KMS-11 (cell line): ENCODE measurements at regions not wholly inside any gene's neighbourhood (a gene's known extent, or its start where the extent isn't known, plus 50 kb on each side); places are given as distances from the start of the nearest gene placed in this dataset.

Experiments used
- H2AFZ ChIP-seq: fragments of 200-600 bp; sonication (generic); 2 replicates; pipeline ENCODE4 v1.6.1; 2016; ENCODE audit warnings: antibody characterized with exemption, mixed run types, low read depth
- H3K27ac ChIP-seq: fragments of 200-600 bp; sonication (generic); 2 replicates; pipeline ENCODE4 v1.6.1; 2016; ENCODE audit warnings: mild to moderate bottlenecking, mixed run types
- H3K27me3 ChIP-seq: fragments of 200-600 bp; sonication (generic); 2 replicates; pipeline ENCODE4 v1.6.1; 2017; ENCODE audit warnings: mild to moderate bottlenecking, low read depth, mixed run types, moderate library complexity; ENCODE audit not compliant: insufficient read depth
- H3K36me3 ChIP-seq: fragments of 200-600 bp; sonication (generic); 2 replicates; pipeline ENCODE4 v1.6.1; 2017; ENCODE audit warnings: mild to moderate bottlenecking, mixed run types; ENCODE audit not compliant: insufficient read depth
- H3K4me1 ChIP-seq: fragments of 200-600 bp; sonication (generic); 2 replicates; pipeline ENCODE4 v1.6.1; 2016; ENCODE audit warnings: mild to moderate bottlenecking, low read depth, mixed run types; ENCODE audit not compliant: poor library complexity, severe bottlenecking
- H3K4me2 ChIP-seq: fragments of 200-600 bp; sonication (generic); 2 replicates; pipeline ENCODE4 v1.7.0; 2016; ENCODE audit warnings: mild to moderate bottlenecking, mixed run types
- H3K4me3 ChIP-seq: fragments of 200-600 bp; sonication (generic); IDR thresholded peaks from 2 replicates; pipeline ENCODE4 v1.6.1; 2017; ENCODE audit warnings: low read depth, low read length, mixed read lengths; ENCODE audit not compliant: insufficient read depth
- H3K79me2 ChIP-seq: fragments of 200-600 bp; sonication (generic); 2 replicates; pipeline ENCODE4 v1.6.1; 2016; ENCODE audit warnings: low read depth, mixed run types; ENCODE audit not compliant: insufficient read depth
- H3K9ac ChIP-seq: fragments of 200-600 bp; sonication (generic); 2 replicates; pipeline ENCODE4 v1.6.1; 2016; ENCODE audit warnings: mild to moderate bottlenecking, mixed run types
- H4K20me1 ChIP-seq: fragments of 200-600 bp; sonication (generic); 2 replicates; pipeline ENCODE4 v1.6.1; 2016; ENCODE audit warnings: mild to moderate bottlenecking, mixed run types; ENCODE audit not compliant: insufficient read depth
- TF ChIP-seq, protein P1 (sequence below): fragments of 200-600 bp; sonication (generic); conservative IDR thresholded peaks from 2 replicates; pipeline ENCODE4 v1.6.1; 2017; ENCODE audit warnings: low read depth, mild to moderate bottlenecking, antibody characterized with exemption, low read length, moderate library complexity, mixed read lengths

DNA sequence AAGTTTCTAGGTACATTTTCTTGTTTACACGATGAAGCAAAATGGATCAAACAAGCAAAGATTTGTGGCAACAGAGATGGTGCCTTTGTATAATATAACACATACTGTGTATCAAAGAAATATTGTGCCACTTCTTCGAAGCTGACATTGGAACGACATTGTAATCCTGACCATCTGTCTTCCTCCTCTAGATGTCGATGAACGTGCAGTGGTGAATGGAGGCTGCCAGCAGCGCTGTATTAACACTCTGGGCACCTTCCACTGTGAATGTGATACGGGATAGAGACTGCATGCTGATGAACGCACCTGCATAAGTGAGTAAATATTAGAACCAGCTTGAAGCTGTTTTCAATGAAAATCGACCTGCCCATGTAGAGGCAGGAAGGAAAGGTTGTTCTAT is 613.3 kb upstream of the GOLIM4 start:
- Histone ChIP-seq H3K27me3 (no peaks in the 10 kb centered on the region), H3K27ac (no peak overlapping the region), H3K36me3 (no peaks in the 10 kb centered on the region), H2AFZ (no peak overlapping the region), H3K4me1 (no peaks in the 10 kb centered on the region), H3K4me3 (no peak overlapping the region), H3K79me2 (no peaks in the 10 kb centered on the region), H3K4me2 (no peak overlapping the region), H3K9ac (no peak overlapping the region), H4K20me1 (no peaks in the 10 kb centered on the region)
- TF ChIP-seq, protein P1, sequence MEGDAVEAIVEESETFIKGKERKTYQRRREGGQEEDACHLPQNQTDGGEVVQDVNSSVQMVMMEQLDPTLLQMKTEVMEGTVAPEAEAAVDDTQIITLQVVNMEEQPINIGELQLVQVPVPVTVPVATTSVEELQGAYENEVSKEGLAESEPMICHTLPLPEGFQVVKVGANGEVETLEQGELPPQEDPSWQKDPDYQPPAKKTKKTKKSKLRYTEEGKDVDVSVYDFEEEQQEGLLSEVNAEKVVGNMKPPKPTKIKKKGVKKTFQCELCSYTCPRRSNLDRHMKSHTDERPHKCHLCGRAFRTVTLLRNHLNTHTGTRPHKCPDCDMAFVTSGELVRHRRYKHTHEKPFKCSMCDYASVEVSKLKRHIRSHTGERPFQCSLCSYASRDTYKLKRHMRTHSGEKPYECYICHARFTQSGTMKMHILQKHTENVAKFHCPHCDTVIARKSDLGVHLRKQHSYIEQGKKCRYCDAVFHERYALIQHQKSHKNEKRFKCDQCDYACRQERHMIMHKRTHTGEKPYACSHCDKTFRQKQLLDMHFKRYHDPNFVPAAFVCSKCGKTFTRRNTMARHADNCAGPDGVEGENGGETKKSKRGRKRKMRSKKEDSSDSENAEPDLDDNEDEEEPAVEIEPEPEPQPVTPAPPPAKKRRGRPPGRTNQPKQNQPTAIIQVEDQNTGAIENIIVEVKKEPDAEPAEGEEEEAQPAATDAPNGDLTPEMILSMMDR = no peak

- Histone ChIP-seq H3K27ac (no peak overlapping the region), H3K27me3 (no peaks in the 10 kb centered on the region), H3K79me2 (no peaks in the 10 kb centered on the region), H3K4me2 (no peak overlapping the region), H4K20me1 (no peaks in the 10 kb centered on the region), H3K4me1 (no peaks in the 10 kb centered on the region), H3K4me3 (no peak overlapping the region), H2AFZ (no peak overlapping the region), H3K9ac (no peak overlapping the region), H3K36me3 (no peaks in the 10 kb centered on the region)
- TF ChIP-seq, protein P1 = no peak
Observed at GRCh38 chr3:168707900-168708299, 612.2 kb upstream of the GOLIM4 start.

DNA sequence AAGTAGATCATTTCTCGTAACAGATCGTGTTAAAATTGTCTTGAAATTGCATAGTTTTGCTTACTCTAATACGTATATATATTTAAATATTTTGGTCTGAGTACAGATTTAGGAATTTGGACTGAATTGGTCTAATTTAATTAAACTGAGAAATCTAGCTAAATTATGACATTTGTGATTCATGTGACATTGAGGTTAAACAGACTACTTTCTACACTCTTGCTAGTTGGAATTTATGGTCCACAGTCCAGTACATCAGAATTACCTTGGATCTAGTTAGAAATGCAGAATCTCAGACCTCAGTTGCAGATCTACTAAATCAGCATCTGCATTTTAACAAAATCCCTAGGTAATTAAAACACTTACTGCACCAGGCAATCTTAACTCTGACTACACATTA is 609.7 kb upstream of the GOLIM4 start:
- no peak overlapping the region for H3K4me2 ChIP-seq
- no peak overlapping the region for H3K9ac ChIP-seq
- H3K36me3 ChIP-seq = no peaks in the 10 kb centered on the region
- no peak overlapping the region for H3K27ac ChIP-seq
- no peaks in the 10 kb centered on the region for H4K20me1 ChIP-seq
- H2AFZ ChIP-seq = no peak overlapping the region
- no peaks in the 10 kb centered on the region for H3K27me3 ChIP-seq
- H3K4me3 ChIP-seq = no peak overlapping the region
- H3K4me1 ChIP-seq = no peaks in the 10 kb centered on the region
- no peaks in the 10 kb centered on the region for H3K79me2 ChIP-seq
- TF ChIP-seq, protein P1 = no peak

GRCh38 chr3:168696051-168696450 is 600.3 kb upstream of the GOLIM4 start:
- TF ChIP-seq, protein P1 = no peak
- no peak overlapping the region for H3K27ac ChIP-seq
- H3K4me3 ChIP-seq = no peak overlapping the region

DNA sequence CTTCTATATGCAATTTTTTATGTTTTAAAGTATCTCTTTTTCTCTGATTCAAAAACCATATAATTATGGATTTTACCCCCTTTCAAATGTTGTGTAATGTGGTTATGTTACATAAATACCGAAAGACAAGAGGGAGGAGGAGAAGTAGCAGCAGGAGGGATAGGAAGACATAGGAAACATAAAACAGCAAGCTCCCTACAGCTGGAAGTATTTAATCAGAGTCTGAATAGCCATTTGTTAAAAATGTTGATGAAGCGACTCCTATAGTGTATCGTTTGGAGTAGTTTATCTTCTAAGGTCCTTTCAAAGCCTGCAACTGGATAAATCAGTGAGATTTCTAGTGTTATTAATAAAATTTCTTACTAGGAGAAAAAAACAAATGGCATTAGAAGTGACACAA is 598.1 kb upstream of the GOLIM4 start:
- H3K27me3 ChIP-seq = no peaks in the 10 kb centered on the region
- H3K4me1 ChIP-seq = no peaks in the 10 kb centered on the region
- no peaks in the 10 kb centered on the region for H3K79me2 ChIP-seq
- no peak overlapping the region for H3K4me2 ChIP-seq
- 0 out of 2 replicates have a peak, but pooled peaks cover 4% of the 10 kb centered on the region for H4K20me1 ChIP-seq
- H3K4me3 ChIP-seq = no peak overlapping the region
- H3K9ac ChIP-seq = no peak overlapping the region
- H2AFZ ChIP-seq = no peak overlapping the region
- H3K27ac ChIP-seq = no peak overlapping the region
- TF ChIP-seq, protein P1 = no peak
- H3K36me3 ChIP-seq = no peaks in the 10 kb centered on the region

More at GRCh38 chr3:168696051-168696450, 600.3 kb upstream of the GOLIM4 start:
- Histone ChIP-seq H2AFZ (no peak overlapping the region), H4K20me1 (0 out of 2 replicates have a peak, but pooled peaks cover 4% of the 10 kb centered on the region), H3K4me1 (no peaks in the 10 kb centered on the region), H3K4me2 (no peak overlapping the region), H3K9ac (no peak overlapping the region), H3K79me2 (no peaks in the 10 kb centered on the region), H3K36me3 (no peaks in the 10 kb centered on the region), H3K27me3 (no peaks in the 10 kb centered on the region)
